Activated T-cell treated with anti-CD3 and anti-CD28 coated beads, Interleukin-2, amount 50 U/mL, for 24 hours (primary cell): ENCODE measurements at regions not wholly inside any gene's neighbourhood (a gene's known extent, or its start where the extent isn't known, plus 50 kb on each side); places are given as distances from the start of the nearest gene placed in this dataset.

Experiments
- DNase-seq: peaks from one replicate; pipeline ENCODE4 v3.0.0-alpha.2; 2020
- H3K27ac Mint-ChIP-seq: 2 replicates; pipeline ENCODE4 v1.8.0; 2020; ENCODE audit warnings: mild to moderate bottlenecking, mixed read lengths
- H3K27me3 Mint-ChIP-seq: 2 replicates; pipeline ENCODE4 v1.8.0; 2020; ENCODE audit warnings: mixed read lengths
- H3K36me3 Mint-ChIP-seq: 2 replicates; pipeline ENCODE4 v1.8.0; 2020; ENCODE audit warnings: low read depth, mixed read lengths
- H3K4me1 Mint-ChIP-seq: 2 replicates; pipeline ENCODE4 v1.8.0; 2020; ENCODE audit warnings: low read depth, mixed read lengths
- H3K4me3 Mint-ChIP-seq: 2 replicates; pipeline ENCODE4 v1.8.0; 2020; ENCODE audit warnings: mild to moderate bottlenecking, moderate library complexity, mixed read lengths
- H3K9me3 Mint-ChIP-seq: 2 replicates; pipeline ENCODE4 v1.8.0; 2020; ENCODE audit warnings: mixed read lengths

GRCh38 chr5:100726116-100726515, 177.0 kb downstream of the ST8SIA4 start:
- Mint-ChIP-seq H3K27ac (no peak overlapping the region), H3K4me1 (no peaks in the 10 kb centered on the region), H3K36me3 (no peaks in the 10 kb centered on the region), H3K27me3 (no peaks in the 10 kb centered on the region), H3K9me3 (no peaks in the 10 kb centered on the region), H3K4me3 (no peak overlapping the region)
- no peak for DNase-seq

DNA sequence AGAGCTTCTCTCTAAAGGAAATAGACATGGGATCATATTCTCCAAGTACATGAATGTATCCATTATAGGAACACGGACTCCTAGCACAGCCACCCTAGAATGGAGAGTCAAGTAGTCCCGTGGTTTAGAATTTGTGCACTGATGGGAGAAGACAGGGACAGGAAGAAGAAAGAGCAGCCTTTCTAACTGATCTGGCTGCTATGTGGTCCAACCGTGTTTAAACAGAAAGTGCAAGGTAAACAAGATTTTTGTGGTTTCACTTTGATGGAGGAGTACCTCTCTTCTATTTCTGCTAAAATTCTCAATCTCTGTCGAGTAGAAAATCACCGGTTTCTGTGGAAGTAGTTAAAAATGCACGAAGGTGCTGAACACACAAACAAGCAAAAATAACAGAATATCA, 171.3 kb downstream of the ST8SIA4 start:
- Mint-ChIP-seq H3K4me1 (peaks cover 9% of the 10 kb centered on the region), H3K36me3 (no peaks in the 10 kb centered on the region), H3K4me3 (peak overlapping the region; percentile 66), H3K27ac (peak overlapping the region; percentile 72), H3K9me3 (no peaks in the 10 kb centered on the region), H3K27me3 (no peaks in the 10 kb centered on the region)
- DNase-seq = no peak

GRCh38 chr5:100746730-100747129, 156.4 kb downstream of the ST8SIA4 start:
- H3K4me1 Mint-ChIP-seq = peaks cover 8% of the 10 kb centered on the region
- H3K27ac Mint-ChIP-seq = no peak overlapping the region
- H3K27me3 Mint-ChIP-seq = no peaks in the 10 kb centered on the region
- H3K36me3 Mint-ChIP-seq = no peaks in the 10 kb centered on the region
- no peak overlapping the region for H3K4me3 Mint-ChIP-seq
- DNase-seq = no peak
- H3K9me3 Mint-ChIP-seq = no peaks in the 10 kb centered on the region

- no peaks in the 10 kb centered on the region for H3K9me3 Mint-ChIP-seq
- no peak overlapping the region for H3K27ac Mint-ChIP-seq
- no peak for DNase-seq
- H3K27me3 Mint-ChIP-seq = no peaks in the 10 kb centered on the region
- no peaks in the 10 kb centered on the region for H3K36me3 Mint-ChIP-seq
- no peak overlapping the region for H3K4me3 Mint-ChIP-seq
- peaks cover 8% of the 10 kb centered on the region for H3K4me1 Mint-ChIP-seq
These were observed 153.3 kb downstream of the ST8SIA4 start for GRCh38 chr5:100749771-100750284.

DNA sequence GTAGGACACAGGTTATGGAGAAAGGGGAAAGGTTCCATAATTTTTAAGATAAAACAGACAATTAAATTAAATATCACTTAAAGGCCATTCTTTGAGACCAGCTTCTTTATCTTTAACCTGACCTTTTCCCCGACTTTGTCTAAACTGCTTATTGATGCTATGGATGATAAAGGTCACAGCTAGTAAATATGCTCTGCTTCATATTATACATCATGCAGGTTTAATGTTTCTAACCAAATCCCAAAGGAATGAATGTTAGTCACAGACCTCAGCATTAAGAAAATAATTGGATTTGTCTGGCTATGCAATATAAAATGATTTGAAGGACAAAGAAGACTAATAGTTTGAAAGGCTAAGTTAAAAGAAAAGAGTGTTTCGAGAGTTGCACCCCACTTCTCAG, 147.6 kb downstream of the ST8SIA4 start:
- Mint-ChIP-seq H3K36me3 (no peaks in the 10 kb centered on the region), H3K27ac (no peak overlapping the region), H3K4me1 (no peaks in the 10 kb centered on the region), H3K27me3 (no peaks in the 10 kb centered on the region), H3K9me3 (no peaks in the 10 kb centered on the region), H3K4me3 (no peak overlapping the region)
- no peak for DNase-seq
